ENCODE measurements at regions not wholly inside any gene's neighbourhood (a gene's known extent, or its start where the extent isn't known, plus 50 kb on each side); places are given as distances from the start of the nearest gene placed in this dataset.
A peak's percentile ranks its signal among the peaks of the same experiment; 100 is the strongest.

- no peak for TF ChIP-seq CTCF (IDR thresholded peaks at IDR 0.05; ENCODE audit: insufficient read depth, low read depth, low read length)
- DNase-seq (ENCODE audit: low read depth) = peak; percentile 71
- no peak overlapping the region for H3K4me3 ChIP-seq (ENCODE audit: low read depth, low read length)
These were observed 54.3 kb downstream of the FAM241B start for GRCh38 chr10:69684020-69684980.

- TF ChIP-seq CTCF (IDR thresholded peaks at IDR 0.05; ENCODE audit: insufficient read depth, low read depth, low read length) = no peak
- no peak overlapping the region for H3K4me3 ChIP-seq (ENCODE audit: low read depth, low read length)
- no peak for DNase-seq (ENCODE audit: low read depth)
These were observed 54.9 kb downstream of the FAM241B start for GRCh38 chr10:69684981-69685353.

GRCh38 chr10:69685426-69685801, 55.4 kb downstream of the FAM241B start:
- DNase-seq (ENCODE audit: low read depth) = no peak
- no peak overlapping the region for H3K4me3 ChIP-seq (ENCODE audit: low read depth, low read length)
- no peak for TF ChIP-seq CTCF (IDR thresholded peaks at IDR 0.05; ENCODE audit: insufficient read depth, low read depth, low read length)

DNA sequence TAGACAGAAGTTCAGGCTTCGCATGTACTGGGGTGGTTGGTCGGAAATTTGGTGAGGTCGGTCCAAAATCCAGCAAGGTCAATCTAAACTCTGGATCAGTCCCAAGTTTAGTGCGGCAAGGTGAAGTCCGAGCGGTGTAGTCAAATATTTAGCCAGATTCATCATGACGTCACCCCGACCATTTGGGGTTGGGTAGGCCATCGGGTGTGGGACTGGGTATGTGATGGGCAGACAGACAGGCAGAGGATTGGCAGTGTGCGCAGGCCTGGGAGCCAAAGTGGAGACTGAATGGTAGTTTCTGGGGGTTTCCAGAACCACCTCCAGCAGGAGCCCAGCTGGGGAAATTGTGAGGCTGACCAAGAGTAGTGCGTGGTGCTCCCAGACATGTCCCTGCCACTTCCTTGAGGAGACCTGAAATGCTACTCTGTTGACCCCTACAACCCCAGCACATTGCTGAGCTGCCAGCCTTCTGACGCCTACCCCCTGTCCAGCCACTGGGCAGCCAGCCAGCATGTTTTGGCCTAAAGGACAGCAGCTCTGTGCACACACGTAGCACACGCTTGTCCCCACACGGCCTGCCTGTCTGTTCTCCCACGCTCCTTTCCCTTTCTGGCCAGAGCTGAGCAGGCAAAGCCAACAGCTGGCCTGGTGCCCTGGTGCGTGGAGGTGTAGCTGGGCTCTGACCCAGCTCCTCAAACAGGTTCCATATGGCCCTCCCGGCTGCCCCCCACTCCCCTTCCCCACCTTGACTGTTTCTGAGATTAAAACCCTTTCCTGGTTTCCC, 55.9 kb downstream of the FAM241B start:
- no peak for TF ChIP-seq CTCF (IDR thresholded peaks at IDR 0.05; ENCODE audit: insufficient read depth, low read depth, low read length)
- no peak overlapping the region for H3K4me3 ChIP-seq (ENCODE audit: low read depth, low read length)
- DNase-seq (ENCODE audit: low read depth) = peak; percentile 31

DNA sequence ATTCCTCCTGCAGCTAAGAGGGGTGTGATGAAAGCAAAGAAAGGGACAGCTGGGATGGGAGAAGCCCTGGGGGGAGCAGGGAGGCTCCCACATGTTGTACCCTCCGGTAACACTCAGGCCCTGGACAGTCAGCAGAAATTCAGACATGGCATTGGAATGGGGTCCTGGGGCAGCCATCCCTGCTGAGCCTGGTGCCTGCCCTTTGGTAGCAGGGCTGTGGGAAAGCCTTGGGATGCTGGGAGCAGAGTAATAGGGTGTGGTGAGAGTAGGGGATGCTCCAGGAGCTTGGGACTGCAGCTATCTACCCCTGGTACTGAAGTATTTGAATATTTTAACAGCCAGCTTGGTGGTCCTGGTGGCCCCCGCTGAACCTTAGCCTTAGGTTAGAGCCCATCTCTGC, 56.8 kb downstream of the FAM241B start:
- DNase-seq (ENCODE audit: low read depth) = no peak
- no peak overlapping the region for H3K4me3 ChIP-seq (ENCODE audit: low read depth, low read length)
- no peak for TF ChIP-seq CTCF (IDR thresholded peaks at IDR 0.05; ENCODE audit: insufficient read depth, low read depth, low read length)

GRCh38 chr10:69687426-69687825, 57.4 kb downstream of the FAM241B start:
- TF ChIP-seq CTCF (IDR thresholded peaks at IDR 0.05; ENCODE audit: insufficient read depth, low read depth, low read length) = no peak
- H3K4me3 ChIP-seq (ENCODE audit: low read depth, low read length) = no peak overlapping the region
- no peak for DNase-seq (ENCODE audit: low read depth)
